ENCODE measurements at regions not wholly inside any gene's neighbourhood (a gene's known extent, or its start where the extent isn't known, plus 50 kb on each side); places are given as distances from the start of the nearest gene placed in this dataset.

DNA sequence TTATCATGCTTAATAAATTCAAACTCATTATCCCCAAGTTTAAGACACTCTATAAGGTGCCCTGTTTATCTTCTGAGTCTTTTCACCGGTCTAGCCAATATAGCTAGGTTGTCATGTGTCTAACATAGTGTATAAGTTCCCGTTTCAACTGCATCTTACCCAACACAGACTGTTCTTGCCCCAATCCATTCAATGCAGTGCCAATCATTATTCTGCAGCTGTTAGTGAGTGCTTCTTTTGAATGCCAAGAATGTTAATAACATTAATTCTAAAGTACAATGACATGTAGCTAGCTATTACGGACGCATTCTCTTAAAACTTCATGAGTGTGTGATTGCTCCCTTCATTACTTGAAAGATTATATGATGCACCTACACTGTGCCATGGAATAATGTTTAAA lies 646.4 kb upstream of the NR2F2 start:
- TF ChIP-seq CTCF (conservative IDR thresholded peaks at IDR 0.05; ENCODE audit: low read length) (no peak), EZH2phosphoT487 (IDR thresholded peaks at IDR 0.05; ENCODE audit: borderline replicate concordance) (no peak)
